H1 (cell line): ENCODE measurements at regions not wholly inside any gene's neighbourhood (a gene's known extent, or its start where the extent isn't known, plus 50 kb on each side); places are given as distances from the start of the nearest gene placed in this dataset.

ENCODE experiments used
- CTCF ChIA-PET: fragments of 300-600 bp; sonication (Branson Sonifier 250); formaldehyde crosslinking; loops from one replicate; lab custom pipeline; 2021; ENCODE audit not compliant: partially characterized antibody; lab: Charles Lee
- POLR2A ChIA-PET: fragments of 300-600 bp; sonication (Branson Sonifier 250); formaldehyde crosslinking; loops from one replicate; lab custom pipeline; 2021; ENCODE audit warnings: inconsistent platforms; ENCODE audit not compliant: partially characterized antibody; lab: Charles Lee
- DNase-seq, 2 experiments: peaks; one replicate each; pipeline versions ENCODE4 v3.0.0 to v3.0.0-alpha.2; 2010 to 2022; ENCODE audit warnings: low spot score in 2 of 2, low read depth in 1 of 2, mixed read lengths in 1 of 2
- FAIRE-seq: peaks from 2 replicates; lab custom pipeline; 2011; peaks lifted over from hg19 to GRCh38; lab: Jason Lieb, UNC
- H2AFZ ChIP-seq: 2 replicates; pipeline ENCODE4 v1.8.1; 2012; ENCODE audit warnings: low read length, inconsistent platforms
- H2AK5ac ChIP-seq: 2 replicates; pipeline ENCODE4 v1.6.1; 2013; ENCODE audit warnings: low read depth, low read length
- H2BK120ac ChIP-seq: replicated peaks from 2 replicates; pipeline ENCODE3; 2013; ENCODE audit warnings: low read depth, low read length, inconsistent platforms
- H2BK12ac ChIP-seq: 2 replicates; pipeline ENCODE4 v1.6.1; 2013; ENCODE audit warnings: low read depth, low read length
- H2BK15ac ChIP-seq: 2 replicates; pipeline ENCODE4 v1.6.1; 2013; ENCODE audit warnings: low read length
- H2BK20ac ChIP-seq: 2 replicates; pipeline ENCODE4 v1.6.1; 2013; ENCODE audit warnings: low read length
- H2BK5ac ChIP-seq: 2 replicates; pipeline ENCODE4 v1.6.1; 2013; ENCODE audit warnings: low read depth, low read length
- H3K14ac ChIP-seq: 2 replicates; pipeline ENCODE4 v1.6.1; 2013; ENCODE audit warnings: inconsistent platforms; ENCODE audit not compliant: insufficient read length
- H3K18ac ChIP-seq: 2 replicates; pipeline ENCODE4 v1.6.1; 2013; ENCODE audit warnings: low read length; ENCODE audit errors: extremely low read depth
- H3K23ac ChIP-seq: 2 replicates; pipeline ENCODE4 v1.6.1; 2013; ENCODE audit warnings: inconsistent platforms; ENCODE audit not compliant: insufficient read length
- H3K23me2 ChIP-seq: 2 replicates; pipeline ENCODE4 v1.6.1; 2013; ENCODE audit warnings: low read depth, low read length
- H3K27ac ChIP-seq: 2 replicates; pipeline ENCODE4 v1.6.1; 2011; ENCODE audit warnings: low read depth, low read length, inconsistent platforms
- H3K27me3 ChIP-seq, 4 experiments: replicated peaks in 1 of 4; 1 replicate in 1 of 4; 2 replicates in 3 of 4; pipeline versions ENCODE4 v1.6.1 to v1.8.1; 2011 to 2013; ENCODE audit warnings: low read length in 3 of 4, mild to moderate bottlenecking in 3 of 4, inconsistent platforms in 2 of 4, mixed read lengths in 2 of 4, moderate library complexity in 1 of 4; ENCODE audit not compliant: control insufficient read depth in 3 of 4, insufficient read depth in 3 of 4; ENCODE audit errors: extremely low read depth in 1 of 4
- H3K36me3 ChIP-seq, 4 experiments: 2 replicates each; pipeline versions ENCODE4 v1.6.1 to v1.8.1; 2011 to 2013; ENCODE audit warnings: mild to moderate bottlenecking in 4 of 4, low read length in 3 of 4, moderate library complexity in 2 of 4, control low read depth in 1 of 4, inconsistent platforms in 1 of 4; ENCODE audit not compliant: insufficient read depth in 4 of 4, control insufficient read depth in 2 of 4
- H3K4ac ChIP-seq: replicated peaks from 2 replicates; pipeline ENCODE3; 2013; ENCODE audit warnings: low read length, low read depth, mixed read lengths, inconsistent platforms; ENCODE audit not compliant: insufficient read length
- H3K4me1 ChIP-seq, 4 experiments: replicated peaks in 1 of 4; 1 replicate in 1 of 4; 2 replicates in 3 of 4; pipeline versions ENCODE4 v1.6.1 to v1.8.1; 2011 to 2013; ENCODE audit warnings: low read length in 3 of 4, inconsistent platforms in 2 of 4, mixed read lengths in 1 of 4; ENCODE audit not compliant: insufficient read depth in 4 of 4, control insufficient read depth in 3 of 4
- H3K4me2 ChIP-seq, 2 experiments: 2 replicates each; pipeline versions ENCODE4 v1.6.1 to v1.8.1; 2011 to 2013; ENCODE audit warnings: low read depth in 2 of 2, low read length in 2 of 2, control low read depth in 1 of 2, inconsistent platforms in 1 of 2, mild to moderate bottlenecking in 1 of 2; ENCODE audit not compliant: insufficient read depth in 1 of 2
- H3K4me3 ChIP-seq, 4 experiments: fragments of 200-600, 300-600 bp in 1 of 4; sonication (generic), shearing (Covaris generic), sonication (Bioruptor Twin) in 1 of 4; 2 replicates each; pipeline versions ENCODE4 v1.5.1 to v1.8.1; 2011 to 2016; ENCODE audit warnings: low read length in 4 of 4, low read depth in 3 of 4, control low read depth in 2 of 4, inconsistent platforms in 2 of 4, mild to moderate bottlenecking in 2 of 4, mixed read lengths in 1 of 4, moderate library complexity in 1 of 4; ENCODE audit not compliant: insufficient read depth in 2 of 4; ENCODE audit errors: extremely low read depth in 1 of 4
- H3K56ac ChIP-seq: replicated peaks from 2 replicates; pipeline ENCODE3; 2013; ENCODE audit warnings: low read depth, mild to moderate bottlenecking, mixed read lengths, low read length, inconsistent platforms; ENCODE audit not compliant: insufficient read length
- H3K79me1 ChIP-seq: 2 replicates; pipeline ENCODE4 v1.6.1; 2013; ENCODE audit warnings: low read depth, low read length, control low read depth
- H3K79me2 ChIP-seq, 2 experiments: 2 replicates each; pipeline versions ENCODE4 v1.6.1 to v1.8.1; 2012 to 2013; ENCODE audit warnings: low read length in 2 of 2, mild to moderate bottlenecking in 2 of 2, inconsistent platforms in 1 of 2; ENCODE audit not compliant: insufficient read depth in 2 of 2, control insufficient read depth in 1 of 2
- H3K9ac ChIP-seq, 4 experiments: replicated peaks in 1 of 4; 1 replicate in 1 of 4; 2 replicates in 3 of 4; pipeline versions ENCODE4 v1.6.1 to v1.8.1; 2011 to 2013; ENCODE audit warnings: low read depth in 3 of 4, low read length in 3 of 4, control low read depth in 2 of 4, mild to moderate bottlenecking in 2 of 4, moderate library complexity in 2 of 4, inconsistent platforms in 1 of 4; ENCODE audit errors: extremely low read depth in 1 of 4
- H3K9me3 ChIP-seq, 2 experiments: 2 replicates each; pipeline versions ENCODE4 v1.6.1 to v1.8.1; 2012 to 2013; ENCODE audit warnings: mild to moderate bottlenecking in 2 of 2, moderate library complexity in 2 of 2, control low read depth in 1 of 2, inconsistent platforms in 1 of 2, low read depth in 1 of 2, low read length in 1 of 2, mixed read lengths in 1 of 2; ENCODE audit not compliant: insufficient read depth in 2 of 2
- H4K20me1 ChIP-seq, 2 experiments: replicated peaks in 1 of 2; 2 replicates each; pipeline versions ENCODE3 to v1.8.1; 2011 to 2013; ENCODE audit warnings: inconsistent platforms in 2 of 2, low read length in 2 of 2, mild to moderate bottlenecking in 1 of 2; ENCODE audit not compliant: insufficient read depth in 2 of 2, control insufficient read depth in 1 of 2
- H4K5ac ChIP-seq: 2 replicates; pipeline ENCODE4 v1.6.1; 2013; ENCODE audit warnings: low read length, low read depth, mixed read lengths, inconsistent platforms; ENCODE audit not compliant: insufficient read length
- H4K8ac ChIP-seq: 2 replicates; pipeline ENCODE4 v1.8.0; 2013; ENCODE audit warnings: mild to moderate bottlenecking, moderate library complexity, low read length, inconsistent platforms; ENCODE audit not compliant: insufficient read depth; ENCODE audit errors: extremely low read depth
- H4K91ac ChIP-seq: replicated peaks from 2 replicates; pipeline ENCODE3; 2013; ENCODE audit warnings: low read length, mixed read lengths, inconsistent platforms; ENCODE audit not compliant: insufficient read length
- CHD1 ChIP-seq: IDR thresholded peaks from 2 replicates; pipeline ENCODE4 v1.6.1; 2012; ENCODE audit warnings: low read depth, low read length, improper control_type of control experiment
- E2F6 ChIP-seq: IDR thresholded peaks from 2 replicates; pipeline ENCODE4 v1.6.1; 2012; ENCODE audit warnings: inconsistent platforms
- EZH2 ChIP-seq: fragments of 200-600 bp; sonication (generic); IDR thresholded peaks from 2 replicates; pipeline ENCODE4 v1.7.1; 2012; ENCODE audit warnings: low read depth, mild to moderate bottlenecking, moderate library complexity, low read length, inconsistent platforms; ENCODE audit not compliant: severe bottlenecking
- GTF2F1 ChIP-seq: IDR thresholded peaks from 2 replicates; pipeline ENCODE4 v1.6.1; 2012; ENCODE audit warnings: low read depth, low read length, improper control_type of control experiment, borderline replicate concordance
- HDAC2 ChIP-seq, 2 experiments: fragments of 300-600 bp in 1 of 2; sonication (generic) in 1 of 2; IDR thresholded peaks; 2 replicates each; pipeline ENCODE4 v1.6.1; 2011 to 2012; ENCODE audit warnings: low read depth in 2 of 2, low read length in 2 of 2, mild to moderate bottlenecking in 2 of 2, moderate library complexity in 2 of 2, borderline replicate concordance in 1 of 2, inconsistent platforms in 1 of 2
- JUND ChIP-seq: IDR thresholded peaks from 2 replicates; pipeline ENCODE4 v1.6.1; 2011; ENCODE audit warnings: mild to moderate bottlenecking, improper control_type of control experiment, low read length
- KDM1A ChIP-seq: fragments of 200-600, 300-600 bp; sonication (generic); IDR thresholded peaks from 2 replicates; pipeline ENCODE4 v1.7.1; 2016; ENCODE audit warnings: mild to moderate bottlenecking, low read length, borderline replicate concordance
- MAFK ChIP-seq: IDR thresholded peaks from 2 replicates; pipeline ENCODE4 v1.6.1; 2012; ENCODE audit warnings: low read depth, mild to moderate bottlenecking, improper control_type of control experiment, low read length
- POLR2A ChIP-seq, 2 experiments: IDR thresholded peaks; 1 replicate in 1 of 2; 2 replicates in 1 of 2; pipeline ENCODE4 v1.6.1; 2011; ENCODE audit warnings: low read depth in 2 of 2, low read length in 2 of 2, mild to moderate bottlenecking in 2 of 2; ENCODE audit errors: control extremely low read depth in 1 of 2
- RBBP5 ChIP-seq: IDR thresholded peaks from 2 replicates; pipeline ENCODE4 v1.7.1; 2012; ENCODE audit warnings: low read depth, mild to moderate bottlenecking, inconsistent platforms, low read length, moderate library complexity, borderline replicate concordance
- WGBS, 2 experiments: shearing (Covaris generic) in 1 of 2; methylation state at CpG; one replicate each; pipeline versions ENCODE4 v1.1.6 to v1.1.7; 2013 to 2015; ENCODE audit warnings: low lambda C conversion rate in 2 of 2, mixed read lengths in 2 of 2, inconsistent platforms in 1 of 2, low coverage in 1 of 2, missing lambda C conversion rate in 1 of 2; ENCODE audit not compliant: insufficient replicate concordance in 2 of 2, insufficient coverage in 1 of 2, insufficient read length in 1 of 2; ENCODE audit errors: extremely low coverage in 1 of 2, missing lambda C conversion rate in 1 of 2; 5-methylcytosine and 5-hydroxymethylcytosine counted together
- TF ChIP-seq, protein P1 (sequence below): IDR thresholded peaks from 2 replicates; pipeline ENCODE4 v1.6.1; 2012; ENCODE audit warnings: inconsistent platforms
- TF ChIP-seq, protein P2 (sequence below): IDR thresholded peaks from 2 replicates; pipeline ENCODE4 v1.6.1; 2011; ENCODE audit warnings: low read length, improper control_type of control experiment

GRCh38 chr5:126186210-126186609 is 237.0 kb upstream of the GRAMD2B start:
- Histone ChIP-seq H2AFZ (no peak overlapping the region), H3K27me3 (peaks cover 0 to 1% (median 0%) of the 10 kb centered on the region in 4 experiments; a peak in 2 of 7 replicates), H2BK120ac (no peak overlapping the region), H3K79me1 (no peaks in the 10 kb centered on the region), H3K36me3 (no peaks in the 10 kb centered on the region), H2BK12ac (no peak overlapping the region), H2BK20ac (no peak overlapping the region), H4K8ac (no peak overlapping the region), H3K18ac (no peak overlapping the region), H4K91ac (no peak overlapping the region), H3K79me2 (no peaks in the 10 kb centered on the region), H4K20me1 (no peaks in the 10 kb centered on the region), H3K23me2 (no peaks in the 10 kb centered on the region), H3K4me3 (no peak overlapping the region), H3K56ac (no peak overlapping the region), H3K4me2 (no peak overlapping the region), H2BK15ac (no peak overlapping the region), H3K4me1 (peaks cover 0 to 11% (median 4%) of the 10 kb centered on the region in 4 experiments; a peak in 3 of 7 replicates), H3K27ac (no peak overlapping the region), H3K14ac (no peak overlapping the region), H3K23ac (no peak overlapping the region), H3K9ac (no peak overlapping the region), H3K4ac (no peak overlapping the region), H3K9me3 (no peaks in the 10 kb centered on the region), H4K5ac (no peak overlapping the region), H2AK5ac (no peak overlapping the region), H2BK5ac (no peak overlapping the region)
- FAIRE-seq = no peak
- no peak for TF ChIP-seq RBBP5
- TF ChIP-seq HDAC2 (IDR thresholded peaks at IDR 0.05; ENCODE audit: borderline replicate concordance in 1 of 2, low read depth in 2 of 2, low read length in 2 of 2) = no peak
- TF ChIP-seq MAFK = no peak
- no peak for TF ChIP-seq E2F6
- TF ChIP-seq JUND = no peak
- no peak for TF ChIP-seq GTF2F1
- no peak for TF ChIP-seq POLR2A (IDR thresholded peaks at IDR 0.05; ENCODE audit: control extremely low read depth in 1 of 2, low read depth in 2 of 2, low read length in 2 of 2)
- TF ChIP-seq EZH2 = no peak
- TF ChIP-seq, protein P1, sequence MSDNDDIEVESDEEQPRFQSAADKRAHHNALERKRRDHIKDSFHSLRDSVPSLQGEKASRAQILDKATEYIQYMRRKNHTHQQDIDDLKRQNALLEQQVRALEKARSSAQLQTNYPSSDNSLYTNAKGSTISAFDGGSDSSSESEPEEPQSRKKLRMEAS = no peak
- no peak for TF ChIP-seq KDM1A
- TF ChIP-seq, protein P2, sequence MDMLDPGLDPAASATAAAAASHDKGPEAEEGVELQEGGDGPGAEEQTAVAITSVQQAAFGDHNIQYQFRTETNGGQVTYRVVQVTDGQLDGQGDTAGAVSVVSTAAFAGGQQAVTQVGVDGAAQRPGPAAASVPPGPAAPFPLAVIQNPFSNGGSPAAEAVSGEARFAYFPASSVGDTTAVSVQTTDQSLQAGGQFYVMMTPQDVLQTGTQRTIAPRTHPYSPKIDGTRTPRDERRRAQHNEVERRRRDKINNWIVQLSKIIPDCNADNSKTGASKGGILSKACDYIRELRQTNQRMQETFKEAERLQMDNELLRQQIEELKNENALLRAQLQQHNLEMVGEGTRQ = no peak
- no peak for TF ChIP-seq CHD1
- ChIA-PET CTCF (no interaction called here), POLR2A (no interaction called here)
- WGBS, 2 experiments = 91% methylated on average over 1 of the region's 1 CpG; no CpG with 5 or more reads in 1 of the 2 experiments
- DNase-seq = no peak
